ENCODE measurements at regions not wholly inside any gene's neighbourhood (a gene's known extent, or its start where the extent isn't known, plus 50 kb on each side); places are given as distances from the start of the nearest gene placed in this dataset.

DNA sequence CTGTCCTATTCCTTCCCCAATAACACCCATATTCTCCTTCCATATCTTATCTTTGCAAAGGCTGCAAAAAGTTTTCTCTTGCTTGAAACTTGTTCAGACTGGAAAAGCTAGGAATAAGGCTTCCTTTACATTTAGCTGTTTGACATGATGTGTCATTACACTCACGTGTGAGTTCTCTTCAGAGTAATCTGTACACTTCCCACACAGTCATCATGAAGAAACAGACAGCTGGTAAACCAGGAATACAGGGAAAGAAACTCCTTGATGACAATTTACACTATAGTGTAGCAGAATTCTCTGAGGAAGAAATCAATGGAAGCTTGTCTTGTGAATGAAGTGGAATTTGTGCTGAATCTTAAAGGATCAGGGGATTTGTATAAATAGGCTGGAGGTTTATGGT, 628.6 kb upstream of the CDH2 start:
- no peak overlapping the region for H3K9ac ChIP-seq (ENCODE audit: low read length)
- Mint-ChIP-seq H3K4me1 (no peaks in the 10 kb centered on the region), H3K9me3 (ENCODE audit: insufficient read depth) (peaks cover 10% of the 10 kb centered on the region), H3K4me3 (no peak overlapping the region), H3K27me3 (no peaks in the 10 kb centered on the region), H3K27ac (no peak overlapping the region)
- no peaks in the 10 kb centered on the region for H3K79me2 ChIP-seq (ENCODE audit: control insufficient read depth, insufficient read depth, low read length)
- no peaks in the 10 kb centered on the region for H3K4me1 ChIP-seq (ENCODE audit: control insufficient read depth in 2 of 2, insufficient read depth in 2 of 2, low read length in 2 of 2)
- no peak overlapping the region for H2AFZ ChIP-seq (ENCODE audit: insufficient read depth, low read depth, low read length, poor library complexity, severe bottlenecking)
- ChIA-PET CTCF (no interaction called here), POLR2A (no interaction called here)
- H3K4me2 ChIP-seq (replicated peaks; ENCODE audit: low read depth, low read length, poor library complexity, severe bottlenecking) = no peak overlapping the region
- TF ChIP-seq EZH2 (IDR thresholded peaks at IDR 0.05; ENCODE audit: borderline replicate concordance, insufficient read depth, low read depth, low read length, poor library complexity, severe bottlenecking) = no peak
- TF ChIP-seq, protein P1, sequence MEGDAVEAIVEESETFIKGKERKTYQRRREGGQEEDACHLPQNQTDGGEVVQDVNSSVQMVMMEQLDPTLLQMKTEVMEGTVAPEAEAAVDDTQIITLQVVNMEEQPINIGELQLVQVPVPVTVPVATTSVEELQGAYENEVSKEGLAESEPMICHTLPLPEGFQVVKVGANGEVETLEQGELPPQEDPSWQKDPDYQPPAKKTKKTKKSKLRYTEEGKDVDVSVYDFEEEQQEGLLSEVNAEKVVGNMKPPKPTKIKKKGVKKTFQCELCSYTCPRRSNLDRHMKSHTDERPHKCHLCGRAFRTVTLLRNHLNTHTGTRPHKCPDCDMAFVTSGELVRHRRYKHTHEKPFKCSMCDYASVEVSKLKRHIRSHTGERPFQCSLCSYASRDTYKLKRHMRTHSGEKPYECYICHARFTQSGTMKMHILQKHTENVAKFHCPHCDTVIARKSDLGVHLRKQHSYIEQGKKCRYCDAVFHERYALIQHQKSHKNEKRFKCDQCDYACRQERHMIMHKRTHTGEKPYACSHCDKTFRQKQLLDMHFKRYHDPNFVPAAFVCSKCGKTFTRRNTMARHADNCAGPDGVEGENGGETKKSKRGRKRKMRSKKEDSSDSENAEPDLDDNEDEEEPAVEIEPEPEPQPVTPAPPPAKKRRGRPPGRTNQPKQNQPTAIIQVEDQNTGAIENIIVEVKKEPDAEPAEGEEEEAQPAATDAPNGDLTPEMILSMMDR (IDR thresholded peaks at IDR 0.05) = no peak
- H3K27ac ChIP-seq (ENCODE audit: low read length in 2 of 2) = no peak overlapping the region
- WGBS (ENCODE audit: insufficient coverage) = no CpG with 5 or more reads among the region's 1 CpG
- DNase-seq (no peak), ATAC-seq (ENCODE audit: low read depth) (no peak)
- intact Hi-C loops (cut with micrococcal nuclease) = loop anchor here (10.0 kb wide), 1 partner anchor 59 kb away; no protein-coding TSS in a partner anchor
- H3K27me3 ChIP-seq (replicated peaks in 1 of 4; ENCODE audit: control extremely low read depth in 1 of 4, control insufficient read depth in 3 of 4, insufficient read depth in 4 of 4, low read length in 3 of 4) = no peaks in the 10 kb centered on the region
- H3K9me3 ChIP-seq (ENCODE audit: control extremely low read depth in 1 of 3, control insufficient read depth in 2 of 3, insufficient read depth in 1 of 3, low read length in 2 of 3) = peaks cover 0 to 2% (median 0%) of the 10 kb centered on the region in 3 donors
- H4K20me1 ChIP-seq (ENCODE audit: control insufficient read depth, insufficient read depth, low read length, poor library complexity, severe bottlenecking) = no peaks in the 10 kb centered on the region
- no peak overlapping the region for H3K4me3 ChIP-seq (ENCODE audit: control extremely low read depth in 1 of 5, extremely low read depth in 1 of 5, insufficient read depth in 1 of 5, low read depth in 2 of 5, low read length in 4 of 5)
- no peaks in the 10 kb centered on the region for H3K36me3 ChIP-seq (replicated peaks in 1 of 2; ENCODE audit: control extremely low read depth in 1 of 2, control insufficient read depth in 1 of 2, extremely low read depth in 1 of 2, insufficient read depth in 2 of 2, low read length in 1 of 2)

DNA sequence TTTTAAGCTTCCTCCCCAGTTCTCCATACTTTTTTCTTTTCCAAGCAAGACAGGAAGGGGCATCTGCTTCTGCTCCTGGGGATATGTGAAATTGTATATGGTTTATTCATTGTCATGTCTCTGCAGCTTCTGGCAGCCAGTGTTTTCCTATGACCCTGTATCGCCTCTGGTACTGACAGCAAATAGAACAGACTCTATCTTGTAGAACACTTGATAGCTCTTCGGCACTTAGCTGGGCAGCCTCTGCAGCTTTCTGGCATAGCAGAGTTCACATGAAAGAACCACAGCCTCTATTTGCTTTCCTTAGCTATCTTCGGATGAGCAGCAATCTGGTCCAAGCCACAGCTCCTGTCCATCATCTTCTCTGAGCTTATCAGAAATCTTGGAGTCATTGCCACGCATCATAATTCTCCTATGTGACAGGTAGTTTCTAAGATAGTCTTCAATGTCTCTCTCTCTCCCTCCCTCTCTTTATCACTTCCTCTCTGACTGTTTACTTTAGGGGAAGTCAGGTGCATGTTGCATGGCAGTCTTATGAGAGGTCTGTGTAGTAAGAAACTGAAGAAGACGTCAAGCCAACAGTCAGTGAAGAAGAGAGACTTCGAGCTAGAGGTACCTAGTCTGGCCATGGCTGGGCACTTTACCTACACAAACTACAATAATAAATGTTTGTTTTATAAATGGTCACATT, 627.7 kb upstream of the CDH2 start:
- intact Hi-C loops (cut with micrococcal nuclease) = loop anchor here (10.0 kb wide), 1 partner anchor 60 kb away; no protein-coding TSS in a partner anchor
- CTCF ChIA-PET = no interaction called here
- WGBS (ENCODE audit: insufficient coverage) = 83% methylated on average over 3 of the region's 6 CpGs
- DNase-seq = no peak
- Histone ChIP-seq H3K36me3 (replicated peaks in 1 of 2; ENCODE audit: control extremely low read depth in 1 of 2, control insufficient read depth in 1 of 2, extremely low read depth in 1 of 2, insufficient read depth in 2 of 2, low read length in 1 of 2) (no peaks in the 10 kb centered on the region), H3K27ac (ENCODE audit: low read length in 2 of 2) (no peak overlapping the region), H3K9me3 (ENCODE audit: control extremely low read depth in 1 of 3, control insufficient read depth in 2 of 3, insufficient read depth in 1 of 3, low read length in 2 of 3) (peaks cover 0 to 2% (median 0%) of the 10 kb centered on the region in 3 donors), H2AFZ (ENCODE audit: insufficient read depth, low read depth, low read length, poor library complexity, severe bottlenecking) (no peak overlapping the region), H3K27me3 (replicated peaks in 1 of 4; ENCODE audit: control extremely low read depth in 1 of 4, control insufficient read depth in 3 of 4, insufficient read depth in 4 of 4, low read length in 3 of 4) (no peaks in the 10 kb centered on the region), H4K20me1 (ENCODE audit: control insufficient read depth, insufficient read depth, low read length, poor library complexity, severe bottlenecking) (no peaks in the 10 kb centered on the region), H3K4me3 (ENCODE audit: control extremely low read depth in 1 of 5, extremely low read depth in 1 of 5, insufficient read depth in 1 of 5, low read depth in 2 of 5, low read length in 4 of 5) (no peak overlapping the region), H3K4me2 (replicated peaks; ENCODE audit: low read depth, low read length, poor library complexity, severe bottlenecking) (no peak overlapping the region), H3K79me2 (ENCODE audit: control insufficient read depth, insufficient read depth, low read length) (no peaks in the 10 kb centered on the region), H3K4me1 (ENCODE audit: control insufficient read depth in 2 of 2, insufficient read depth in 2 of 2, low read length in 2 of 2) (no peaks in the 10 kb centered on the region), H3K9ac (ENCODE audit: low read length) (no peak overlapping the region)
- no peak overlapping the region for H3K27ac Mint-ChIP-seq
- POLR2A ChIA-PET = no interaction called here
- no peak for ATAC-seq (ENCODE audit: low read depth)
- H3K4me1 Mint-ChIP-seq = no peaks in the 10 kb centered on the region
- peaks cover 10% of the 10 kb centered on the region for H3K9me3 Mint-ChIP-seq (ENCODE audit: insufficient read depth)
- no peaks in the 10 kb centered on the region for H3K27me3 Mint-ChIP-seq
- no peak overlapping the region for H3K4me3 Mint-ChIP-seq
- TF ChIP-seq EZH2 (IDR thresholded peaks at IDR 0.05; ENCODE audit: borderline replicate concordance, insufficient read depth, low read depth, low read length, poor library complexity, severe bottlenecking) = no peak
- TF ChIP-seq, protein P1 (IDR thresholded peaks at IDR 0.05) = no peak

All from B cell (primary cell).